IMR-90 (cell line): ENCODE measurements at regions not wholly inside any gene's neighbourhood (a gene's known extent, or its start where the extent isn't known, plus 50 kb on each side); places are given as distances from the start of the nearest gene placed in this dataset.

ENCODE experiments used
- ATAC-seq: fragments of 200-7000 bp; cut with Tn5 transposase; 2 replicates; pipeline ENCODE4 v1.9.1; 2020; ENCODE audit warnings: low read depth, mild to moderate bottlenecking, moderate library complexity
- BruUV-seq: library from RNA; stranded (reverse); fragments of 400-500 nt; replicated peaks from 2 replicates; lab custom pipeline; 2021; lab: Mats Ljungman, UMichigan
- CTCF ChIA-PET: fragments of 300-600 bp; formaldehyde crosslinking; extraction: SDS; loops from one replicate; lab custom pipeline; 2021; ENCODE audit warnings: antibody characterized with exemption; lab: Yijun Ruan, JAX
- POLR2A ChIA-PET: fragments of 300-600 bp; sonication (Branson Sonifier 250); formaldehyde crosslinking; loops from one replicate; lab custom pipeline; 2022; ENCODE audit warnings: antibody characterized with exemption; ENCODE audit not compliant: unreplicated experiment; lab: Charles Lee
- DNase-seq: peaks from one replicate; pipeline ENCODE4 v3.0.0; 2013
- H2AFZ ChIP-seq: replicated peaks from 2 replicates; pipeline ENCODE3; 2013; ENCODE audit warnings: low read length, mild to moderate bottlenecking; ENCODE audit not compliant: poor library complexity
- H2AK5ac ChIP-seq: 2 replicates; pipeline ENCODE4 v1.6.1; 2013; ENCODE audit warnings: low read depth, low read length, inconsistent platforms
- H2AK9ac ChIP-seq: replicated peaks from 2 replicates; pipeline ENCODE3; 2013; ENCODE audit warnings: mild to moderate bottlenecking, low read depth, low read length, moderate library complexity; ENCODE audit not compliant: poor library complexity
- H2BK120ac ChIP-seq: 2 replicates; pipeline ENCODE4 v1.6.1; 2013; ENCODE audit warnings: low read depth, low read length, inconsistent platforms
- H2BK15ac ChIP-seq: 3 replicates; pipeline ENCODE4 v1.6.1; 2013; ENCODE audit warnings: low read depth, low read length, inconsistent platforms
- H2BK20ac ChIP-seq: 2 replicates; pipeline ENCODE4 v1.6.1; 2013; ENCODE audit warnings: low read depth, mild to moderate bottlenecking, inconsistent platforms, low read length, moderate library complexity
- H2BK5ac ChIP-seq: 2 replicates; pipeline ENCODE4 v1.6.1; 2013; ENCODE audit warnings: mild to moderate bottlenecking, low read depth, low read length, inconsistent platforms; ENCODE audit not compliant: poor library complexity, severe bottlenecking
- H3K14ac ChIP-seq: replicated peaks from 2 replicates; pipeline ENCODE4 v1.6.1; 2013; ENCODE audit warnings: low read depth, low read length, inconsistent platforms
- H3K18ac ChIP-seq: 2 replicates; pipeline ENCODE4 v1.6.1; 2013; ENCODE audit warnings: low read depth, low read length, control low read depth
- H3K23ac ChIP-seq: 2 replicates; pipeline ENCODE4 v1.6.1; 2013; ENCODE audit warnings: low read depth, low read length, inconsistent platforms
- H3K27ac ChIP-seq: 2 replicates; pipeline ENCODE4 v1.5.1; 2013; ENCODE audit warnings: mild to moderate bottlenecking, control low read depth, low read length; ENCODE audit not compliant: insufficient read depth
- H3K27me3 ChIP-seq: 2 replicates; pipeline ENCODE4 v1.6.1; 2013; ENCODE audit warnings: low read length; ENCODE audit not compliant: control insufficient read depth, insufficient read depth
- H3K36me3 ChIP-seq: 2 replicates; pipeline ENCODE4 v1.6.1; 2013; ENCODE audit warnings: low read length, mixed read lengths; ENCODE audit not compliant: control insufficient read depth, insufficient read depth
- H3K4ac ChIP-seq: 2 replicates; pipeline ENCODE4 v1.6.1; 2013; ENCODE audit warnings: low read depth, low read length, inconsistent platforms
- H3K4me1 ChIP-seq: 2 replicates; pipeline ENCODE4 v1.6.1; 2013; ENCODE audit warnings: low read length, mixed read lengths; ENCODE audit not compliant: control insufficient read depth, insufficient read depth
- H3K4me2 ChIP-seq: 2 replicates; pipeline ENCODE4 v1.6.1; 2013; ENCODE audit warnings: low read depth, mild to moderate bottlenecking, control low read depth, low read length, moderate library complexity
- H3K4me3 ChIP-seq: 2 replicates; pipeline ENCODE4 v1.5.1; 2013; ENCODE audit warnings: low read depth, mild to moderate bottlenecking, control low read depth, low read length, moderate library complexity; ENCODE audit not compliant: insufficient read depth
- H3K56ac ChIP-seq: 2 replicates; pipeline ENCODE4 v1.6.1; 2013; ENCODE audit warnings: low read length, inconsistent platforms; ENCODE audit not compliant: insufficient read depth; ENCODE audit errors: extremely low read depth
- H3K79me1 ChIP-seq, 2 experiments: 2 replicates each; pipeline ENCODE4 v1.6.1; 2013; ENCODE audit warnings: low read length in 2 of 2, inconsistent platforms in 1 of 2, low read depth in 1 of 2
- H3K9ac ChIP-seq: 2 replicates; pipeline ENCODE4 v1.6.1; 2013; ENCODE audit warnings: low read depth, low read length, control low read depth
- H3K9me1 ChIP-seq: 2 replicates; pipeline ENCODE4 v1.6.1; 2013; ENCODE audit warnings: low read length, inconsistent platforms; ENCODE audit not compliant: insufficient read depth
- H3K9me3 ChIP-seq: 2 replicates; pipeline ENCODE4 v1.6.1; 2013; ENCODE audit warnings: low read length; ENCODE audit not compliant: control insufficient read depth, insufficient read depth
- H4K20me1 ChIP-seq: 2 replicates; pipeline ENCODE4 v1.6.1; 2013; ENCODE audit warnings: low read length, inconsistent platforms; ENCODE audit not compliant: insufficient read depth
- H4K5ac ChIP-seq: 2 replicates; pipeline ENCODE4 v1.6.1; 2013; ENCODE audit warnings: mild to moderate bottlenecking, low read depth, low read length, control low read depth
- H4K8ac ChIP-seq, 2 experiments: 2 replicates each; pipeline ENCODE4 v1.6.1; 2013; ENCODE audit warnings: low read depth in 2 of 2, low read length in 2 of 2, control low read depth in 1 of 2, inconsistent platforms in 1 of 2
- H4K91ac ChIP-seq: 2 replicates; pipeline ENCODE4 v1.6.1; 2013; ENCODE audit warnings: low read depth, low read length, inconsistent platforms; ENCODE audit not compliant: insufficient read depth
- CEBPB ChIP-seq: IDR thresholded peaks from 2 replicates; pipeline ENCODE4 v1.6.1; 2012; ENCODE audit warnings: low read depth, low read length, improper control_type of control experiment
- ELK1 ChIP-seq: fragments of 150-350 bp; IDR thresholded peaks from 2 replicates; pipeline ENCODE4 v1.6.1; 2016; ENCODE audit warnings: low read depth, mild to moderate bottlenecking, low read length, moderate library complexity, borderline replicate concordance
- WGBS, 2 experiments: methylation state at CpG; one replicate each; pipeline versions ENCODE4 v1.1.5 to v1.1.7; 2013; ENCODE audit warnings: missing lambda C conversion rate in 2 of 2; ENCODE audit not compliant: insufficient read length in 1 of 2; ENCODE audit errors: extremely low coverage in 2 of 2; 5-methylcytosine and 5-hydroxymethylcytosine counted together
- dilution Hi-C: fragments of 300-500 bp; cut with HindIII; formaldehyde crosslinking; loops from one replicate; pipeline ENCODE4 v1.14.3; 2018; ENCODE audit warnings: low sequenced_read_pairs; ENCODE audit not compliant: unreplicated experiment
- in situ Hi-C: fragments of 300-500 bp; cut with MboI; formaldehyde crosslinking; loops from 3 replicates; pipeline ENCODE4 v1.14.3; 2019; ENCODE audit warnings: low sequenced_read_pairs, inconsistent platforms, mixed read lengths
- intact Hi-C: fragments of 100-400 bp; cut with micrococcal nuclease; formaldehyde crosslinking; loops from 2 replicates; pipeline ENCODE4 v1.10.0; 2022

GRCh38 chr6:44649365-44650025 is 262.0 kb downstream of the CDC5L start:
- WGBS, 2 experiments, result no CpG with 5 or more reads among the region's 4 CpGs
- Histone ChIP-seq H2AK9ac (no peak overlapping the region), H3K56ac (no peak overlapping the region), H4K8ac (no peak overlapping the region), H3K4me1 (peaks cover 5% of the 10 kb centered on the region), H3K36me3 (no peaks in the 10 kb centered on the region), H2AK5ac (no peak overlapping the region), H3K14ac (no peak overlapping the region), H4K20me1 (no peaks in the 10 kb centered on the region), H3K9me1 (peaks cover 4% of the 10 kb centered on the region; the same call in 1 of the 2 replicates), H3K18ac (no peak overlapping the region), H2BK15ac (no peak overlapping the region), H4K5ac (no peak overlapping the region), H3K23ac (no peak overlapping the region), H2BK5ac (no peak overlapping the region), H3K9me3 (no peaks in the 10 kb centered on the region), H3K27ac (no peak overlapping the region), H4K91ac (no peak overlapping the region), H3K27me3 (no peaks in the 10 kb centered on the region; the same call in 1 of the 2 replicates), H3K4me3 (no peak overlapping the region), H3K79me1 (no peaks in the 10 kb centered on the region), H2BK20ac (no peak overlapping the region), H2BK120ac (no peak overlapping the region), H3K4ac (no peak overlapping the region), H3K9ac (no peak overlapping the region), H2AFZ (no peak overlapping the region), H3K4me2 (peak overlapping the region; percentile 25; the same call in 1 of the 2 replicates)
- intact Hi-C loops (loop anchor here (2.0 kb wide), 1 partner anchor 67 kb away; no protein-coding TSS in a partner anchor), dilution Hi-C loops (no loop called here), in situ Hi-C loops (loop anchor here (10.0 to 25.0 kb wide), 3 partner anchors 175 to 1263 kb away; no protein-coding TSS in a partner anchor)
- no TSS peak for BruUV-seq
- ChIA-PET POLR2A (no interaction called here), CTCF (interaction anchor here (1.4 kb wide), 1 partner anchor 174 kb away, joined by 5 read pairs; no protein-coding TSS in a partner anchor)
- ATAC-seq, result peak; percentile 44
- TF ChIP-seq CEBPB (peak; percentile 49; the same call in 1 of the 2 replicates), ELK1 (no peak)
- peak; percentile 61 for DNase-seq
